ENCODE measurements at regions not wholly inside any gene's neighbourhood (a gene's known extent, or its start where the extent isn't known, plus 50 kb on each side); places are given as distances from the start of the nearest gene placed in this dataset.

DNA sequence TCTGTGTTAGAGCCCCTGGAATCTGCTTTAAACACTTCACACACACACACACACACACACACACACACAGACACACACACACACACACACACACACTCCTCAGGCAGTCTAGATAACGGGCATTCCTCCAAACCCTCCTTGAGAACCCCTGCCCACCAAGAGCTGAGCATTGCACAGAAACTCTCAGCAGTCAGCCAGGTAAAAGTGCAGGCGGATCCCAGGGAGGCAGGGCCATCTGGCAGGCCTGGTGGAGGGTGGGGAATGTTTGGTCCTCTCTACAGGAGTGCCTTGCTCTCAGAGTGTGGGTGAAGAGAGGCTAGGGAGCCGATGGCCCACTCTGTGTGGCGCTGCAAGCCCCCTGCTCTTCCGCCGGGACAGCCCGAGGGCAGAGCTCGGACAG lies 190.2 kb downstream of the BUD13 start:
- H3K4me3 ChIP-seq (ENCODE audit: low read depth, low read length): no peak overlapping the region
- TF ChIP-seq, protein P1, sequence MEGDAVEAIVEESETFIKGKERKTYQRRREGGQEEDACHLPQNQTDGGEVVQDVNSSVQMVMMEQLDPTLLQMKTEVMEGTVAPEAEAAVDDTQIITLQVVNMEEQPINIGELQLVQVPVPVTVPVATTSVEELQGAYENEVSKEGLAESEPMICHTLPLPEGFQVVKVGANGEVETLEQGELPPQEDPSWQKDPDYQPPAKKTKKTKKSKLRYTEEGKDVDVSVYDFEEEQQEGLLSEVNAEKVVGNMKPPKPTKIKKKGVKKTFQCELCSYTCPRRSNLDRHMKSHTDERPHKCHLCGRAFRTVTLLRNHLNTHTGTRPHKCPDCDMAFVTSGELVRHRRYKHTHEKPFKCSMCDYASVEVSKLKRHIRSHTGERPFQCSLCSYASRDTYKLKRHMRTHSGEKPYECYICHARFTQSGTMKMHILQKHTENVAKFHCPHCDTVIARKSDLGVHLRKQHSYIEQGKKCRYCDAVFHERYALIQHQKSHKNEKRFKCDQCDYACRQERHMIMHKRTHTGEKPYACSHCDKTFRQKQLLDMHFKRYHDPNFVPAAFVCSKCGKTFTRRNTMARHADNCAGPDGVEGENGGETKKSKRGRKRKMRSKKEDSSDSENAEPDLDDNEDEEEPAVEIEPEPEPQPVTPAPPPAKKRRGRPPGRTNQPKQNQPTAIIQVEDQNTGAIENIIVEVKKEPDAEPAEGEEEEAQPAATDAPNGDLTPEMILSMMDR (IDR thresholded peaks at IDR 0.05; ENCODE audit: low read depth, low read length): no peak

DNA sequence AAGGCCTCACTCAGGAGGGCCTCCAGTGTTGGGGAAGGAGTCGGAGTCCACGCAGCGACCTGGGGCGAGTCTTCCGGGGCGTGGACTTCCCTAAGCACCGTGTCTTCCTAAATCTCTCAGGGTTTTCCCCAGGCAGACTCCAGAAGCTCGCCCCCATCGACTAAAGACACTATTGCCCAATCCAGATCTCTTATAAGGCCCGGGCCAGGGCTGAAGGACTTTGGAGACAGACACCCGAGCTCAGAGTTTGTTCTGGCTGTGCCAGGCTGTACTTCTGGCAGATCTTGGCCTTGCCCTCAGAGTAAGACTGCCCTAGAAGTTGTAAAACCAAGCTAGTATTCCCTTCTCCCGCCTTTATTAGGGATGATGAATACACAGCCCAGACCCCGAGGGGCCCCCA lies 191.4 kb downstream of the BUD13 start:
- no peak overlapping the region for H3K4me3 ChIP-seq (ENCODE audit: low read depth, low read length)
- TF ChIP-seq, protein P1 (IDR thresholded peaks at IDR 0.05; ENCODE audit: low read depth, low read length): no peak

- H3K4me3 ChIP-seq (ENCODE audit: low read depth, low read length): no peak overlapping the region
- TF ChIP-seq, protein P1 (IDR thresholded peaks at IDR 0.05; ENCODE audit: low read depth, low read length): no peak
These were observed 192.0 kb downstream of the BUD13 start for GRCh38 chr11:116580799-116581198.

GRCh38 chr11:116579857-116580727 lies 192.7 kb downstream of the BUD13 start:
- TF ChIP-seq, protein P1 (IDR thresholded peaks at IDR 0.05; ENCODE audit: low read depth, low read length): no peak
- H3K4me3 ChIP-seq (ENCODE audit: low read depth, low read length): no peak overlapping the region

DNA sequence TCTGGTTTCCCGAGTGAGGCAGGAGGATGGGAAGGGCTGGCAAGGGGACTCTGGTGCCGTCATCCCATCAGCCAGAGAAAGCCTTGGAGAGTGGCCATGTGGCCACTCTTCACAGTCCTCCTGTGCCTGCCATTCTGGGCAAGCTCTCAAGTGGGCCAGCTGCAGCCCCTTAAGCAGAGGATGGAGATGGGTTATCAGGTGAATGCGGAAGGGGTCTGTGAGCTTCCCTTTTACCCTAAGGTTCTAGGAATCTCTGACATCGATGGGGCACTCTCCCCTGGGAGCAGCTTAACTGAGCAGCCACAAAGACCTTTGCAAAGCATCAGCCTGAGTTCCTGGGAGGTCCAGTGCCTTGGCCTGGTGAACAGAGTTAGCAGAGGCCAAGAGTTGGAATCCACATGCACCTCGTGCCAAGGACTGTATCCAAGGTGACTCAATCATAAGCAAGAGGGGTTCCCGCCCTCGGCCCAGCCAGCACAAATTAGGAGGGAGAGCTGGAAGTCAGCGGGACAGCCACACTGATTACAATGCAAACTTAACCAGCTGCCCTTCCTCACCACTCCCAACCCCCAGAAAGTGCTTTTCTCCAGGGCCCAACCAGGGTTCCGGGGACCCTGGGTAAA lies 193.6 kb downstream of the BUD13 start:
- TF ChIP-seq, protein P1 (IDR thresholded peaks at IDR 0.05; ENCODE audit: low read depth, low read length): no peak
- no peak overlapping the region for H3K4me3 ChIP-seq (ENCODE audit: low read depth, low read length)

DNA sequence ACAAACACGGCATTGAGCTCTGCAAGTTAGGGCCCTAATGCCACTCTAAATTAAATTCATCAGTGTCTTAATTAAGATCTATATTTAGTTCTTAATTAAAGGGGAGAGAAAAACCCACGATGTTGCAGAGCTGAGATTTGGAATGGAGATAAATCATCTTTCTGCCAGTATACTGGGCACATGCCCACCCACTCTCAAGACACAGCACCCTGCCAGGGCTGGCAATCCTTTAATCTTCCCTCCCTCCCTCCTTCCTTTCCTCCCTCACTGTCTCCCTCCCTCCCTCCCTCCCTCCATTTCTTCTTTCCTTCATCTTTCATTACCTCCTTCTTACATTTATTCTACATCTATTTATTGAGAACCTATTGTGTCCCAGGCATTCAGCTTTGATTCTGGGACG lies 194.8 kb downstream of the BUD13 start:
- TF ChIP-seq, protein P1 (IDR thresholded peaks at IDR 0.05; ENCODE audit: low read depth, low read length): no peak

DNA sequence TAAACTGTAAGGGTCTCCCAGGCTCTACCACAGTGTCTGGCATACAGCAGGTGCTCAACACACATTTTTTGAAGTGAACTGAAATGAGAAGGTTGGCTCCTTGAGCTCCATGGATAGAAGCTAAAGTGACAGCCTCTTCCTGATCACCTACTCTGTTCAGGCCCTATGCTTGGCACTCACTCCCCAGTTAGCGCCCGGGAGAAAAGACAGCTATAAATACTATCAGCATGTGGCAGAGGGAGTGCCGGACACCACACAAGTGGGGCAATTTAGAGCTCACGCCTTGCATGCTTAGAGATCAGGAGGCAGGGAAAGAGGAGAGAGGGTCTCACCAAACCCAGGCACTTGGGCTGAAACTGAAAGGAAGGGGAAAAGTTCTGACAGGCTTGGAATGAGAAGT lies 195.5 kb downstream of the BUD13 start:
- TF ChIP-seq, protein P1 (IDR thresholded peaks at IDR 0.05; ENCODE audit: low read depth, low read length): no peak
- H3K4me3 ChIP-seq (ENCODE audit: low read depth, low read length): no peak overlapping the region

More for the DNA sequence above, 194.8 kb downstream of the BUD13 start:
- H3K4me3 ChIP-seq (ENCODE audit: low read depth, low read length): no peak overlapping the region
